ENCODE measurements at regions not wholly inside any gene's neighbourhood (a gene's known extent, or its start where the extent isn't known, plus 50 kb on each side); places are given as distances from the start of the nearest gene placed in this dataset.
A peak's percentile ranks its signal among the peaks of the same experiment; 100 is the strongest.

GRCh38 chr9:115235221-115235620 is 117.3 kb upstream of the TNC start:
- in situ Hi-C loops (cut with HindIII; ENCODE audit: low pct_ligation_motif_present, low pct_unique_long_range_greater_than_20kb, low sequenced_read_pairs): no loop called here
- DNase-seq: no peak

- in situ Hi-C loops (cut with HindIII; ENCODE audit: low pct_ligation_motif_present, low pct_unique_long_range_greater_than_20kb, low sequenced_read_pairs): no loop called here
- no peak for DNase-seq
These were observed 119.5 kb upstream of the TNC start for GRCh38 chr9:115237385-115237998.

GRCh38 chr9:115240676-115241075 is 122.7 kb upstream of the TNC start:
- DNase-seq: no peak
- in situ Hi-C loops (cut with HindIII; ENCODE audit: low pct_ligation_motif_present, low pct_unique_long_range_greater_than_20kb, low sequenced_read_pairs): no loop called here

- DNase-seq: no peak
- in situ Hi-C loops (cut with HindIII; ENCODE audit: low pct_ligation_motif_present, low pct_unique_long_range_greater_than_20kb, low sequenced_read_pairs): no loop called here
These were observed 123.7 kb upstream of the TNC start for GRCh38 chr9:115241641-115242040.

GRCh38 chr9:115249488-115249887 is 131.5 kb upstream of the TNC start:
- in situ Hi-C loops (cut with HindIII; ENCODE audit: low pct_ligation_motif_present, low pct_unique_long_range_greater_than_20kb, low sequenced_read_pairs): no loop called here
- DNase-seq: no peak

- DNase-seq: peak; percentile 4
- in situ Hi-C loops (cut with HindIII; ENCODE audit: low pct_ligation_motif_present, low pct_unique_long_range_greater_than_20kb, low sequenced_read_pairs): no loop called here
These were observed 132.7 kb upstream of the TNC start for GRCh38 chr9:115250621-115251032.

GRCh38 chr9:115254287-115255180 is 136.6 kb upstream of the TNC start:
- no peak for DNase-seq
- in situ Hi-C loops (cut with HindIII; ENCODE audit: low pct_ligation_motif_present, low pct_unique_long_range_greater_than_20kb, low sequenced_read_pairs): no loop called here

GRCh38 chr9:115261656-115262081 is 143.7 kb upstream of the TNC start:
- peak; percentile 2 for DNase-seq
- in situ Hi-C loops (cut with HindIII; ENCODE audit: low pct_ligation_motif_present, low pct_unique_long_range_greater_than_20kb, low sequenced_read_pairs): no loop called here

- in situ Hi-C loops (cut with HindIII; ENCODE audit: low pct_ligation_motif_present, low pct_unique_long_range_greater_than_20kb, low sequenced_read_pairs): no loop called here
- peak; percentile 91 for DNase-seq
These were observed 144.5 kb upstream of the TNC start for GRCh38 chr9:115262477-115262876.

GRCh38 chr9:115262952-115263351 is 145.0 kb upstream of the TNC start:
- DNase-seq: peak; percentile 19
- in situ Hi-C loops (cut with HindIII; ENCODE audit: low pct_ligation_motif_present, low pct_unique_long_range_greater_than_20kb, low sequenced_read_pairs): no loop called here

- in situ Hi-C loops (cut with HindIII; ENCODE audit: low pct_ligation_motif_present, low pct_unique_long_range_greater_than_20kb, low sequenced_read_pairs): no loop called here
These were observed 145.6 kb upstream of the TNC start for GRCh38 chr9:115263371-115264075.

GRCh38 chr9:115264313-115264712 is 146.4 kb upstream of the TNC start:
- no peak for DNase-seq
- in situ Hi-C loops (cut with HindIII; ENCODE audit: low pct_ligation_motif_present, low pct_unique_long_range_greater_than_20kb, low sequenced_read_pairs): no loop called here

More at GRCh38 chr9:115263371-115264075, 145.6 kb upstream of the TNC start:
- DNase-seq: no peak

- peak; percentile 19 for DNase-seq
- in situ Hi-C loops (cut with HindIII; ENCODE audit: low pct_ligation_motif_present, low pct_unique_long_range_greater_than_20kb, low sequenced_read_pairs): no loop called here
These were observed 149.8 kb upstream of the TNC start for GRCh38 chr9:115267790-115268189.

GRCh38 chr9:115275753-115276152 is 157.8 kb upstream of the TNC start:
- DNase-seq: no peak
- in situ Hi-C loops (cut with HindIII; ENCODE audit: low pct_ligation_motif_present, low pct_unique_long_range_greater_than_20kb, low sequenced_read_pairs): no loop called here

- in situ Hi-C loops (cut with HindIII; ENCODE audit: low pct_ligation_motif_present, low pct_unique_long_range_greater_than_20kb, low sequenced_read_pairs): no loop called here
- DNase-seq: no peak
These were observed 158.7 kb upstream of the TNC start for GRCh38 chr9:115276621-115277020.

GRCh38 chr9:115277301-115277700 is 159.3 kb upstream of the TNC start:
- in situ Hi-C loops (cut with HindIII; ENCODE audit: low pct_ligation_motif_present, low pct_unique_long_range_greater_than_20kb, low sequenced_read_pairs): no loop called here
- no peak for DNase-seq

- DNase-seq: no peak
- in situ Hi-C loops (cut with HindIII; ENCODE audit: low pct_ligation_motif_present, low pct_unique_long_range_greater_than_20kb, low sequenced_read_pairs): no loop called here
These were observed 160.5 kb upstream of the TNC start for GRCh38 chr9:115278326-115279035.

- in situ Hi-C loops (cut with HindIII; ENCODE audit: low pct_ligation_motif_present, low pct_unique_long_range_greater_than_20kb, low sequenced_read_pairs): no loop called here
- DNase-seq: no peak
These were observed 165.4 kb upstream of the TNC start for GRCh38 chr9:115283395-115283794.

- in situ Hi-C loops (cut with HindIII; ENCODE audit: low pct_ligation_motif_present, low pct_unique_long_range_greater_than_20kb, low sequenced_read_pairs): no loop called here
- no peak for DNase-seq
These were observed 167.9 kb upstream of the TNC start for GRCh38 chr9:115285836-115286235.
